ENCODE measurements at regions not wholly inside any gene's neighbourhood (a gene's known extent, or its start where the extent isn't known, plus 50 kb on each side); places are given as distances from the start of the nearest gene placed in this dataset.

- no peak for DNase-seq
These were observed 146.8 kb downstream of the LRIG2 start for GRCh38 chr1:113219828-113220227.

- DNase-seq = no peak
These were observed 150.0 kb downstream of the LRIG2 start for GRCh38 chr1:113223040-113223439.

DNA sequence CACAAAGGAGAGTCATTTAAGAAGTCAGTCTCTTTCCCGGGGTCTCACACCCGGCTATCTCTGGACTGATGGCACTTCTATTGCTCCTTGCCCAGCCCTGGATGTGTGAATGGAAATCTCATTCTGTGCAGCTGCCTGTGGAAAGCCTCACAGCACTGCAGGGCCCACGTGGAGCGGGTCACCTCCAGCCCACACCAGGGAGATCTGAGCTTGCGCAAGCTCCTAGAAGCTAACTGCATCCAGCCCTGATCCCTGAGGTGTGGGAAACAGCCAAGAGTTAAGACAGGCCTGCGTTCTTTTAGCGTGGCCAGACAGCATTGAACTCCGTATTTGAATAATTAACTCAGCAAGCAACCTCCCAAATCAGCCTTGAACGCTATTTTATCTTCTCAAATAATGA lies 150.5 kb downstream of the LRIG2 start:
- no peak for DNase-seq

- DNase-seq = no peak
These were observed 153.2 kb downstream of the LRIG2 start for GRCh38 chr1:113226148-113226547.

DNA sequence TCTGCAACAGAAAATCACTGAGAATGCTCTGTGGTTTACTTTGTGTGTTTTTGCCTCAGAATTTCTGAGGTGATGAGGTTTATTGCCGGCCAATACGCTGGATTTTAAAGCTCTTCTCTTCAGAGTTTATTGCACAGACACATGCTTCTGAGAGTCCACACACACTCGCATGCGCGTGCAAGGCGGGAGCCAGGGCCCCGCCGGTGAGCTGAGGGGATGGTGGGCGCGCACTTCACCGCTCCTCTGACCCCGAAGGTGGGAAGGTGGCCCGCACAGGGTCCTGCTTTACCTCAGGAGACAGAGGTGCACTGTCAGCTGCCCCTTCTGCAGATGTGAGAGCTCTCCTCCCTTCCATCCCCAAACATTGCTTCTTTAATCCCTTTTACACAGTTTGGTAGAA lies 158.4 kb upstream of the MAGI3 start:
- no peak for DNase-seq

- DNase-seq = no peak
These were observed 156.9 kb upstream of the MAGI3 start for GRCh38 chr1:113233441-113233840.

GRCh38 chr1:113241237-113241636 lies 149.1 kb upstream of the MAGI3 start:
- no peak for DNase-seq

GRCh38 chr1:113242481-113242880 lies 147.8 kb upstream of the MAGI3 start:
- DNase-seq = no peak

DNA sequence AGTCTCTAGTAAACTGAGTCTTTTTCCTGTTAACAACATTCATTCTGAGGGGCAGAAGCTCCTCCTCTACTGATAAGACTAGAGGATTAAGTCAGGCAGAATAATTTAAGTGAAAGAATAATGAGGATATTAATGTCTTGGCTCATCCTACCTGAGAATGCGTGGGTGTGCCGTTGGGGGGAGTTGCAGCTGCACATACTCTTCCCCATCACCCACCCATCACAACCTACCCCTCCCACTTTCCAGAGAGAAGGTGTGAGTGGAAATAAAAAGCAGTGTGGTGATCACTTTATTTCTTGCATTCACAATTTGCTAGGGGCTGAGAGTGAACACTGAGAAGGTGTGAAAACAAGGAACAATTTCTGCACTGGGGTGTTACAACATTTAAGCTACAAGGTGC lies 146.8 kb upstream of the MAGI3 start:
- DNase-seq = no peak

DNA sequence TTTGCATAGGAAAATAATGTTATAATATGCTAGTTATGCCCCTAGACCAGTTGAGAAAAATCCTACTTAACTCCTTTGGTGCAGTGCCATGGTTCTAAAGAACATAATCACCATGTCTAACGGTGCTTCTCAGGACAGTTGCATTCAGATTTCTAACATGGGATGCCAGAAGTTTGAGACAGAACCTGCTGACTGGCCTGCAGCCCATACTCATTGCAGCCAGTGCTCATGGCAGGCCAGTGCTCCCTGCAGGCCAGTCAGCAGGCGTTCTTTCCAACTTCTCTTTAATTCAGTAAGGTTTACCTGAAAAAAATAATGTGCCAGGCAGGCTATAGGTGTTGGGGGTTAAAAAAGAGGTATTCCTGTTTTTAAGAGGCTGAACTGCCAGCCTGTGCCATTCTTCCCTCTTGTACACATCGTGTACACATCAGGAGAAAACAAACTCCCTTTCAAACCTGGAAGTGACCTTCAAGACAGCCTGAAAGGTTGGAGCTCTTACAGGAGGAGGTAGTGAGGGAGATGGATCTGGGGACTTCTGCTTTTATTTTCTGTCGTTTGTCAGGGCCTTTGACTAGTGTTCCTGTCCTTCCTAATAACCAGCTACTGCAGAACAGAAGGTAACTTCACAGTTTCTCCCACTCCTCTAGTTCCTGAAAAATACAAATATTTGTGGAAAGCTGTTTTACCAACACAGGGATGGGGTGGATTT lies 146.0 kb upstream of the MAGI3 start:
- no peak for DNase-seq

DNA sequence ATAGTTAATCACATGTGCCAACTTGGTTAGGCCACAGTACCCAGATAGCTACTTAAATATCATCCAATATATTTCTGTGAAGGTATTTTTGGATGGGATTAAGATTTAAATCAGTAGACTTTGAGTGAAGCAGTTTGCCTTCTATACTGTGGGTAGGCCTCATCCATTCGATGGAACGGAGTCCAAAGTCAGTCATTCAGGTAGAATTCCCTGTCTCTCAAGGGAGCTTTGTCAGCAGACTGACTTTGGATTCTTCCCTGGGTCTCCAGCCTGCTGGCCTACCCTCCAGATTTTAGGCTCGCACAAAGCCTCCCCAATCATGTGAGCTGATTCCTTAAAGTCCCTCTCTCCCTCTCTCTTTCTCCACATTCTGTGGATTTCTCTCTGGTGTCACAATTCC lies 145.1 kb upstream of the MAGI3 start:
- no peak for DNase-seq

DNA sequence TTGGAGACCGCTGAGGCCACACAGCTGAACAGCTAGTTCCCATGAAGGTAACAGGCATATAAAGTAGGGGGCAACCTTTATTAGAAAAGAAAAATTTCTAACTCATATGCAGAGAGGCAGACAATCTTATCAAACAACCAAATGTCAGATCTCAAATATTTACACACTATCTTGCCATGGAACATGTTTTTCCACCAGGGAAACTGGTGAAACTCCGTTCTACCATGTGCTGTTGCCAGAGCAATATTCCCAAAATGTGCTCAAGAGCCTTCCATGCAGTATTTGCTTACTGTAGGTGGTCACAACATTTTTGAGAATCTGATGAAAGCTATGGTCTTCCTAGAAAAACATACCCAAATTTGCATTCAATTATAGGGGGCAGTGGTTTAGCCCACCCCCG lies 143.4 kb upstream of the MAGI3 start:
- no peak for DNase-seq

- no peak for DNase-seq
These were observed 143.0 kb upstream of the MAGI3 start for GRCh38 chr1:113247355-113247754.

- no peak for DNase-seq
These were observed 142.5 kb upstream of the MAGI3 start for GRCh38 chr1:113247782-113248181.

DNA sequence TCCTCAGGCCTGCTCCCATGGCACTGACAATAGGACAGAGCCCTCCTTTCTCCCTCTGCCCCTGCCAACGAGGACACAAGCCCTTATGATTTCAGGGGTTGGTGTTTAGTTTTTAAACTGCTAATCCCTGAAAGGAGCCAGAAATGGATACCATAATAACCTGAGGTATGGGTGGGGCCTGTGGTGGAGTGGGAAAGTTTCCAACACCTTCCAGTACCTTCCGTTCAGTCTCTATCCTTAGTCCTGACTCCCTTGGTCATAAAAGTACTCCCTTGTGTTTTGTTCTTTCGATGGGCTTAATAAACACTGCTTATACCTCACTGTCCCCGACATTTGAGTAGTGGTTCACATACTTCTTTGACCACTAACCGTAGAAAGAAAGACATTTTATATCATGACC lies 141.8 kb upstream of the MAGI3 start:
- no peak for DNase-seq

DNA sequence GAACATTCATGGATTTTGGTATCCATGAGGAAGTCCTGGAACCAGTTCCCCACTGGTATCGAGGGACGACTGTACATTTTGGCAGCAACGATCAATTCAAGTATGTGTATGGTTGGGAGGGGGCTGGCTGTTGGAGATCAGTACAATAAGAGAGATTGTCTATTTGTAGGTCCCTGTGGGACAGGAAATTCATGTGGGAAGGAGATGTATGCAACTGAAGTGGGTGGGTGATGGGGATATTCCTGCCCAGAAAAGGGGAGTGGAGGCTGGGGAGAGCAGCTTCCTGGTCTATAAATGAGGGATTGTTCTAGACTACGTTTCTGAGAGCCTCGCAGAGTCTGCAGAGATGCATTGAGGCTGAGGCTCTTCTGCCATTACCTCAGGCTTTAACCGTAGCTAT lies 140.2 kb upstream of the MAGI3 start:
- no peak for DNase-seq

- no peak for DNase-seq
These were observed 138.1 kb upstream of the MAGI3 start for GRCh38 chr1:113252166-113252565.

- no peak for DNase-seq
These were observed 137.1 kb upstream of the MAGI3 start for GRCh38 chr1:113253187-113253586.

GRCh38 chr1:113253590-113253989 lies 136.7 kb upstream of the MAGI3 start:
- DNase-seq = no peak

- peak; percentile 51 for DNase-seq
These were observed 135.1 kb upstream of the MAGI3 start for GRCh38 chr1:113255038-113255719.

DNA sequence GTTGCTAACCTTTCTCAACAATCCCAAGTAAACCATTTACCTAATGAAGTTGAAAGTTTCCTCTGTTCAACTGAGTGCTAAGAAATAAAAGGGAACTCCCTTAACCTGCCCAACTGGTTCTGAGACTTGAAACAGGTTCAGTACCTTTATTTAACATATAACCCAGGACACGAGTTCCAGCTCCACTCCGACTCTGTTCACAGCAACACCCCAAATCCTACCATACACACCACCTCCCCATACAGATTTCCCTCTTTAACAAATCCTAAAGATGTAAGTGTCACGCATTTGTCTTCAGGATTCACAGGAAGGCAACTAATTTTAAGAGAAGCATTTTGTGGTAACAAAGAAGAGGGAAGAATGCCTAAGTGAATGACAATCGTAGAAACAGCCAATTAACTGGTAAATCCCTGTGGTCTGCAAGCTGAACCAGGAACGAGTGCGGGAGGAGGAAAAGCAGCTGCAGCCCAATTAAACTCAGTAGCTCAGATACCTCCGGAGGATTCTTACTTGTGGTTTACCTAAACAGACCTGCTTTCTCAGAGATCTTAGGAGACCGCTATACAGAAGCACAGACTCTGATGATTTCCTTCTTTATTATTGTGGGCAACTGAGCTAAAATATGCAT lies 134.5 kb upstream of the MAGI3 start:
- DNase-seq = peak; percentile 58

DNA sequence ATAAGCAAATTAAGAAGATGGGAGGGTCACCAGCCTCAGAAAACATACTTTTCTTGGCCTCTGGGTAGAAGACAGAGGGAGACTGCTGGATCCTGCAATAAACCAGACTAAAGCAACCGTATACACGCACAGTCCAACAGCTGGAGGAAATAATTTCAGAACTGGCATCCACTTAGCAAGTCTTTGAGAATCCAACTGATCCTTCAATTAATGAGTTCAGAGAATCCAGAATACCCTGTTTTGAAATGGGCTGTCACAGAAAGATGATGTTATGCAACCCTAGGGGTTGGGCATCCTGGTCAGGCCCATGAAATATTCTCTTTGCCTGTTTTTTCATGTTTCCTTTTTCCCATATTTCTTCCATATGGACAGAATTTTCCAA lies 134.0 kb upstream of the MAGI3 start:
- peak; percentile 10 for DNase-seq

- no peak for DNase-seq
These were observed 130.3 kb upstream of the MAGI3 start for GRCh38 chr1:113259988-113260387.

DNA sequence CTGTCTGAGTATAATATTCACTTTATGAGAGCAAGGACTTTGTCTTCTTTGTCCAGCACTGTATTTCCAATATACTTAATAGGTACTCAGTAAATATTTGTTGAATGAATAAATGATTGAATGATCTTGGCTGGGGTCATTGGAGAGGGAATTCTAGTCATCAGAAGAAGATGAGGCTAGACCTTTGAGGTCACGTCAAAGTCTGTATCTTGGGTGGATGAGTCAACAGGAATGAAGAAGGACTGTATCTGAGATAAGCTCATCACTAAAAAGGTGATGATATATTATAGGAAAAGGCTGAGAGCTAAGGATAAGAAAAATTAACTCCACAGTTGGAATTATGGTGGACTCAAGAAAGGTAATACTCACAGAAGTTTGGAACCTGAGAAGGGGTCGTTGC lies 125.1 kb upstream of the MAGI3 start:
- no peak for DNase-seq

DNA sequence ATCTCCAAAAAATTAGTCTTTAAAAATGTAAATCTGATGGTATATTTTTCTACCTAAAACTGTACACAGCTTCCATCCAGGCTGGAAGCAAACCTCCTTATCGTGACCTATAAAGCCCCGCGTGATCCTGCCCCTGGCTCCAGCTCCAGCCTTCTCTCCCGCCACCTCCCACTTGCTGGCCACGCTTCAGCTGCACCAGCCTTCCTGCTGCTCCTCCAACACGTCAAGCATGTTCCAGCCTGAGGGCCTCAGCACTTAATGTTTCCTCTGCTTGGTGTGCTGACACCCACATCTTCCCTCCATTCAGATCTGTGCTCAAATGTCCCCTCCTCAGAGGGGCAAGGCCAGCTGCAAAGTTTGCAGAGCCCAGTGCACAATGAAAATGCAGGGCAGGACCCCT lies 123.5 kb upstream of the MAGI3 start:
- peak; percentile 71 for DNase-seq
